Left lung (tissue), 4 donors: ENCODE measurements at regions not wholly inside any gene's neighbourhood (a gene's known extent, or its start where the extent isn't known, plus 50 kb on each side); places are given as distances from the start of the nearest gene placed in this dataset.
A peak's percentile ranks its signal among the peaks of the same experiment; 100 is the strongest.
"Not testable (repeated sequence)": the region's sequence is repeated elsewhere in the genome, so short reads cannot be mapped to it uniquely, and the experiment has no call there.

Experiments used
- ATAC-seq: fragments of 200-7000 bp; cut with Tn5 transposase; one replicate; pipeline ENCODE4 v1.9.1; 2020; ENCODE audit warnings: moderate library complexity
- DNase-seq, 4 donors: peaks; one replicate each; pipeline ENCODE4 v3.0.0-alpha.2; 2013 to 2020
- H3K27ac ChIP-seq, 2 donors: fragments of 200-600 bp; sonication (generic) in 1 of 2; one replicate each; pipeline versions ENCODE4 v1.5.0 to v1.8.0; 2020 to 2021
- H3K27me3 ChIP-seq, 2 donors: fragments of 200-600 bp; sonication (generic) in 1 of 2; one replicate each; pipeline versions ENCODE4 v1.5.0 to v1.8.0; 2020 to 2021
- H3K36me3 ChIP-seq, 2 donors: fragments of 200-600 bp; sonication (generic) in 1 of 2; one replicate each; pipeline versions ENCODE4 v1.5.0 to v1.8.0; 2020 to 2021
- H3K4me1 ChIP-seq, 2 donors: fragments of 200-600 bp; one replicate each; pipeline ENCODE4 v1.8.0; 2021
- H3K4me3 ChIP-seq, 2 donors: fragments of 200-600 bp; sonication (generic) in 1 of 2; one replicate each; pipeline versions ENCODE4 v1.5.0 to v1.8.0; 2020 to 2021; ENCODE audit warnings: mild to moderate bottlenecking in 1 of 2
- H3K9me3 ChIP-seq, 2 donors: fragments of 200-600 bp; sonication (generic) in 1 of 2; one replicate each; pipeline versions ENCODE4 v1.5.0 to v1.8.0; 2020 to 2021
- intact Hi-C, 2 donors: fragments of 100-400 bp; cut with DNase I; formaldehyde crosslinking; loops; one replicate each; pipeline versions ENCODE4 v1.11.2 to v1.14.2; 2022
- TF ChIP-seq, protein P1 (sequence below), 2 donors: fragments of 200-600 bp; sonication (generic) in 1 of 2; IDR thresholded peaks; one replicate each; pipeline versions ENCODE4 v1.5.0 to v1.8.0; 2021; ENCODE audit warnings: antibody characterized with exemption in 2 of 2
- donor health status: DM: no; HTN: yes; CAD: no.
- donor health status: DM: no; HTN: no; CAD: no.

- H3K9me3 ChIP-seq, intact Hi-C loops, H3K27me3 ChIP-seq, ATAC-seq, H3K4me3 ChIP-seq, H3K4me1 ChIP-seq, H3K27ac ChIP-seq, H3K36me3 ChIP-seq: not testable (repeated sequence)
- peak in 1 of 4 donors; percentile 16 for DNase-seq
Observed at GRCh38 chr3:10109-10996, 186.2 kb upstream of the CHL1 start.

GRCh38 chr3:11734-12133 lies 184.8 kb upstream of the CHL1 start:
- Histone ChIP-seq H3K36me3 (no peaks in the 10 kb centered on the region), H3K9me3 (no peaks in the 10 kb centered on the region), H3K27ac (no peak overlapping the region), H3K4me1 (no peaks in the 10 kb centered on the region), H3K27me3 (no peaks in the 10 kb centered on the region), H3K4me3 (no peak overlapping the region)
- DNase-seq (peak in 1 of 4 donors; percentile 20), ATAC-seq (peak; percentile 32)
- intact Hi-C loops, result no loop called here
- TF ChIP-seq, protein P1, sequence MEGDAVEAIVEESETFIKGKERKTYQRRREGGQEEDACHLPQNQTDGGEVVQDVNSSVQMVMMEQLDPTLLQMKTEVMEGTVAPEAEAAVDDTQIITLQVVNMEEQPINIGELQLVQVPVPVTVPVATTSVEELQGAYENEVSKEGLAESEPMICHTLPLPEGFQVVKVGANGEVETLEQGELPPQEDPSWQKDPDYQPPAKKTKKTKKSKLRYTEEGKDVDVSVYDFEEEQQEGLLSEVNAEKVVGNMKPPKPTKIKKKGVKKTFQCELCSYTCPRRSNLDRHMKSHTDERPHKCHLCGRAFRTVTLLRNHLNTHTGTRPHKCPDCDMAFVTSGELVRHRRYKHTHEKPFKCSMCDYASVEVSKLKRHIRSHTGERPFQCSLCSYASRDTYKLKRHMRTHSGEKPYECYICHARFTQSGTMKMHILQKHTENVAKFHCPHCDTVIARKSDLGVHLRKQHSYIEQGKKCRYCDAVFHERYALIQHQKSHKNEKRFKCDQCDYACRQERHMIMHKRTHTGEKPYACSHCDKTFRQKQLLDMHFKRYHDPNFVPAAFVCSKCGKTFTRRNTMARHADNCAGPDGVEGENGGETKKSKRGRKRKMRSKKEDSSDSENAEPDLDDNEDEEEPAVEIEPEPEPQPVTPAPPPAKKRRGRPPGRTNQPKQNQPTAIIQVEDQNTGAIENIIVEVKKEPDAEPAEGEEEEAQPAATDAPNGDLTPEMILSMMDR (IDR thresholded peaks at IDR 0.05), result no peak

GRCh38 chr3:14652-15051 lies 181.9 kb upstream of the CHL1 start:
- intact Hi-C loops, result no loop called here
- Histone ChIP-seq H3K27me3 (no peaks in the 10 kb centered on the region), H3K9me3 (no peaks in the 10 kb centered on the region), H3K36me3 (no peaks in the 10 kb centered on the region), H3K27ac (no peak overlapping the region), H3K4me3 (no peak overlapping the region), H3K4me1 (no peaks in the 10 kb centered on the region)
- TF ChIP-seq, protein P1 (IDR thresholded peaks at IDR 0.05), result no peak
- ATAC-seq (peak; percentile 21), DNase-seq (no peak)

DNA sequence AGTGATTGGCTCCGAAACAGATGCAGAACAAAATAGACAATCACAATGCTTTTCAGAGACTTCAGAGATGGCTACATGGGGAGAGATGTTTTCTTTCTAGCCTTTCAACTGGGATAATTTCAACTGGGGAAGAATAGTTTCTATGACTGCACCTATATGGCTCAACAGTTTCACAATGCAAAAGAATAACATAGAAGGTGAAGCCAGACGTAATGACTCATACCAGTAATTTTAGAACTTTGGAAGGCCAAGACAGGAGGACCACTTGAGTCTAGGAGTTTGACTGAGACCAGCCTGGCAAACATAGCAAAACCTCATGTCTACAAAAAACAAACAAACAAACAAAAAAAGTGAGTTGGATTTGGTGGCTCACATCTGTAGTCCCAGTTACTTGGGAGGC lies 180.2 kb upstream of the CHL1 start:
- intact Hi-C loops, result no loop called here
- no peaks in the 10 kb centered on the region for H3K27me3 ChIP-seq
- DNase-seq (no peak), ATAC-seq (no peak)
- TF ChIP-seq, protein P1 (IDR thresholded peaks at IDR 0.05), result no peak
- no peak overlapping the region for H3K27ac ChIP-seq
- H3K36me3 ChIP-seq, result no peaks in the 10 kb centered on the region
- no peaks in the 10 kb centered on the region for H3K4me1 ChIP-seq
- H3K4me3 ChIP-seq, result no peak overlapping the region
- H3K9me3 ChIP-seq, result no peaks in the 10 kb centered on the region

DNA sequence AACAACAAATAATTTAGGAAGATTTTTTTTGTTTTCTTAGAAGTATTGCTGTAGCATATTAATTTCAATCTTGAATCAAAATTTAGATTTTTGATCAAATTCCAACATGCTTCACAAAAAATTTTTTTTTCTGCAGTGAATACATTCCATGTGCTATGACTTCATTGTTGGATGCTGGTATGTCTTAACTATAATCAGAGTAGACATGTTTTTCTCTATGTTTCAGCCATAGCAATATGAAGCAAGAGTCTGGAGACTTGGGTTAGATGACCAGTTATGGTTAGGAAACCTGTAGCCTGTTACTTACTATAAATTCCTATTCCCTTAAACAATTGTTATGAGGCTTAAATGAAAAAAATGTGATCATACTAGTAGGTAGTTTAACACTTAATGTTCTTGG lies 176.1 kb upstream of the CHL1 start:
- Histone ChIP-seq H3K4me3 (no peak overlapping the region), H3K27ac (no peak overlapping the region), H3K9me3 (no peaks in the 10 kb centered on the region), H3K36me3 (no peaks in the 10 kb centered on the region), H3K4me1 (no peaks in the 10 kb centered on the region), H3K27me3 (no peaks in the 10 kb centered on the region)
- TF ChIP-seq, protein P1 (IDR thresholded peaks at IDR 0.05), result no peak
- intact Hi-C loops, result no loop called here
- DNase-seq (no peak), ATAC-seq (no peak)

DNA sequence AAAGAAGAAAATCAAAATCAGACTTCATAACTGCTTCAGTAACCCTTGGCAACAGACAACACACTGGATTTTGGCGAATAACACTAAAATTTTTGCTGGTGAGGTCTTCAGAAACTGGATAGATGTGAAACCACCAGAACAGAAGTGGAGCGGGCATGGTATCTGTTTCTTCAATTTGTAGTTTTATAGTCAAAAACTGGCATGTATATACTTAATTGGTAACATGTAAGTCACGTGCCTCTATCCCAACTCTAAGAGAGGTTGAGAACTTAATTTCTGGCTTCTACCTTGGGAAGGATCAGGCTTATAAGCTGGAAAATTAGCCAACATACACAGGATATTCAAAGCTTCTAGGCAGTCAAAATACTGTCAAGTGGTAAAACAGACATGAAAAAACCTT lies 172.6 kb upstream of the CHL1 start:
- no peak overlapping the region for H3K4me3 ChIP-seq
- DNase-seq (no peak), ATAC-seq (no peak)
- no peaks in the 10 kb centered on the region for H3K27me3 ChIP-seq
- no peaks in the 10 kb centered on the region for H3K9me3 ChIP-seq
- no peaks in the 10 kb centered on the region for H3K36me3 ChIP-seq
- TF ChIP-seq, protein P1 (IDR thresholded peaks at IDR 0.05), result no peak
- no peaks in the 10 kb centered on the region for H3K4me1 ChIP-seq
- no peak overlapping the region for H3K27ac ChIP-seq
- intact Hi-C loops, result no loop called here
